Upper lobe of right lung (tissue), 1 donor: ENCODE measurements at regions not wholly inside any gene's neighbourhood (a gene's known extent, or its start where the extent isn't known, plus 50 kb on each side); places are given as distances from the start of the nearest gene placed in this dataset.

Source experiments
- ATAC-seq: fragments of 200-7000 bp; cut with Tn5 transposase; one replicate; pipeline ENCODE4 v1.9.1; 2020; ENCODE audit warnings: mild to moderate bottlenecking, moderate library complexity
- DNase-seq: peaks from one replicate; pipeline ENCODE4 v3.0.0-alpha.2; 2020
- H3K27ac ChIP-seq: fragments of 200-600 bp; one replicate; pipeline ENCODE4 v1.8.0; 2022
- H3K27me3 ChIP-seq: fragments of 200-600 bp; one replicate; pipeline ENCODE4 v1.8.0; 2022; ENCODE audit warnings: mild to moderate bottlenecking
- H3K36me3 ChIP-seq: fragments of 200-600 bp; one replicate; pipeline ENCODE4 v1.8.0; 2022
- H3K4me1 ChIP-seq: fragments of 200-600 bp; one replicate; pipeline ENCODE4 v1.8.0; 2022
- H3K4me3 ChIP-seq: fragments of 200-600 bp; one replicate; pipeline ENCODE4 v1.8.0; 2022; ENCODE audit warnings: mild to moderate bottlenecking
- H3K9me3 ChIP-seq: fragments of 200-600 bp; one replicate; pipeline ENCODE4 v1.8.0; 2022
- CTCF ChIP-seq: fragments of 200-600 bp; IDR thresholded peaks from one replicate; pipeline ENCODE4 v1.8.0; 2022; ENCODE audit warnings: antibody characterized with exemption
- intact Hi-C: fragments of 100-400 bp; cut with DNase I; formaldehyde crosslinking; loops from one replicate; pipeline ENCODE4 v1.11.0; 2022
- donor health status: DM: no; HTN: yes; CAD: no; lungs with severe emphysema.

GRCh38 chr14:22319526-22320361, 269.3 kb downstream of the DAD1 start:
- Histone ChIP-seq H3K9me3 (no peaks in the 10 kb centered on the region), H3K4me1 (no peaks in the 10 kb centered on the region), H3K4me3 (no peak overlapping the region), H3K27ac (no peak overlapping the region), H3K27me3 (no peaks in the 10 kb centered on the region), H3K36me3 (no peaks in the 10 kb centered on the region)
- TF ChIP-seq CTCF = peak; percentile 65
- intact Hi-C loops = no loop called here
- ATAC-seq = peak; percentile 89
- no peak for DNase-seq

GRCh38 chr14:22318951-22319350, 270.1 kb downstream of the DAD1 start:
- intact Hi-C loops = no loop called here
- ATAC-seq = no peak

GRCh38 chr14:22316473-22316872, 272.6 kb downstream of the DAD1 start:
- Histone ChIP-seq H3K4me1 (no peaks in the 10 kb centered on the region), H3K27ac (no peak overlapping the region), H3K36me3 (no peaks in the 10 kb centered on the region), H3K27me3 (no peaks in the 10 kb centered on the region), H3K4me3 (no peak overlapping the region), H3K9me3 (no peaks in the 10 kb centered on the region)
- TF ChIP-seq CTCF = no peak
- intact Hi-C loops = no loop called here
- ATAC-seq = no peak
- DNase-seq = no peak

More at GRCh38 chr14:22318951-22319350, 270.1 kb downstream of the DAD1 start:
- Histone ChIP-seq H3K4me3 (no peak overlapping the region), H3K36me3 (no peaks in the 10 kb centered on the region), H3K9me3 (no peaks in the 10 kb centered on the region), H3K27me3 (no peaks in the 10 kb centered on the region), H3K27ac (no peak overlapping the region), H3K4me1 (no peaks in the 10 kb centered on the region)
- no peak for TF ChIP-seq CTCF
- DNase-seq = no peak

GRCh38 chr14:22315336-22315735, 273.7 kb downstream of the DAD1 start:
- TF ChIP-seq CTCF = no peak
- H3K4me3 ChIP-seq = no peak overlapping the region
- ATAC-seq (no peak), DNase-seq (no peak)
- intact Hi-C loops = no loop called here
- H3K4me1 ChIP-seq = no peaks in the 10 kb centered on the region
- no peaks in the 10 kb centered on the region for H3K36me3 ChIP-seq
- H3K9me3 ChIP-seq = no peaks in the 10 kb centered on the region
- no peaks in the 10 kb centered on the region for H3K27me3 ChIP-seq
- no peak overlapping the region for H3K27ac ChIP-seq

GRCh38 chr14:22314183-22314820, 274.7 kb downstream of the DAD1 start:
- peak; percentile 67 for TF ChIP-seq CTCF
- Histone ChIP-seq H3K4me3 (no peak overlapping the region), H3K36me3 (no peaks in the 10 kb centered on the region), H3K27ac (no peak overlapping the region), H3K9me3 (no peaks in the 10 kb centered on the region), H3K4me1 (no peaks in the 10 kb centered on the region), H3K27me3 (no peaks in the 10 kb centered on the region)
- DNase-seq = no peak
- peak; percentile 91 for ATAC-seq
- intact Hi-C loops = no loop called here
